Activated T-helper 2 cell treated with anti-CD3 and anti-CD28 coated beads, Interferon-gamma antibody, Interleukin-2, Interleukin-4, amounts not matched to agents 10 μg/mL and 5 μg/mL and 100 μg/mL, durations not matched to agents 14 hours and 24 hours and 36 hours (primary cell): ENCODE measurements at regions not wholly inside any gene's neighbourhood (a gene's known extent, or its start where the extent isn't known, plus 50 kb on each side); places are given as distances from the start of the nearest gene placed in this dataset.

ENCODE experiments used
- DNase-seq: peaks from one replicate; pipeline ENCODE4 v3.0.0; 2021; ENCODE audit warnings: low spot score
- H3K27ac Mint-ChIP-seq: one replicate; pipeline ENCODE4 v1.8.0; 2021; ENCODE audit warnings: mixed read lengths
- H3K27me3 Mint-ChIP-seq: one replicate; pipeline ENCODE4 v1.8.0; 2021; ENCODE audit warnings: low read depth, mixed read lengths
- H3K36me3 Mint-ChIP-seq: one replicate; pipeline ENCODE4 v1.8.0; 2021; ENCODE audit warnings: low read depth, mixed read lengths
- H3K4me1 Mint-ChIP-seq: one replicate; pipeline ENCODE4 v1.8.0; 2021; ENCODE audit warnings: low read depth, mixed read lengths
- H3K4me3 Mint-ChIP-seq: one replicate; pipeline ENCODE4 v1.8.0; 2021; ENCODE audit warnings: low read depth, mild to moderate bottlenecking, moderate library complexity, mixed read lengths
- H3K9me3 Mint-ChIP-seq: one replicate; pipeline ENCODE4 v1.8.0; 2021; ENCODE audit warnings: mixed read lengths
- intact Hi-C: fragments of 100-400 bp; cut with micrococcal nuclease; formaldehyde crosslinking; loops from one replicate; pipeline ENCODE4 v1.15.1; 2023

DNA sequence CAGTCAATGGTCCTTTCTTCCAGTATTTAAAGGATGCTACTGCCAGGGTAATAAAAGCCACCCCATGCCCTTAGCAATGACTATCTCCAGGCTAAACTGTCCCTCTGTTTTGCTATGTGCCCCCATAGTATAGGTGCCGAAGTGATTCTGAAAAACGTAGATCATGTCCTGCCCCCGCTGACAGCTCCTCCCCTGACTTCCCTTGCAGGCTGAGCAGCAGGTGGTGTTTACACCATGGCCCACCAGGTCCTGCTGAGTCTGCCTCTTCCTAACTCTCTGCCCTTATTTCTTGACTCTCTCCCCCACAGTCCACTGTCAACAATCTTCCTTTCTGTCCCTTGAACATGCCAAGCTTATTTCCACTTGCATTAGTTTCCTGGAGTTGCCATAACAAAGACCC lies 352.5 kb upstream of the TSHZ2 start:
- Mint-ChIP-seq H3K4me1 (no peaks in the 10 kb centered on the region), H3K27me3 (no peaks in the 10 kb centered on the region), H3K27ac (no peak overlapping the region), H3K9me3 (no peaks in the 10 kb centered on the region), H3K36me3 (no peaks in the 10 kb centered on the region), H3K4me3 (no peak overlapping the region)
- intact Hi-C loops = no loop called here
- no peak for DNase-seq

DNA sequence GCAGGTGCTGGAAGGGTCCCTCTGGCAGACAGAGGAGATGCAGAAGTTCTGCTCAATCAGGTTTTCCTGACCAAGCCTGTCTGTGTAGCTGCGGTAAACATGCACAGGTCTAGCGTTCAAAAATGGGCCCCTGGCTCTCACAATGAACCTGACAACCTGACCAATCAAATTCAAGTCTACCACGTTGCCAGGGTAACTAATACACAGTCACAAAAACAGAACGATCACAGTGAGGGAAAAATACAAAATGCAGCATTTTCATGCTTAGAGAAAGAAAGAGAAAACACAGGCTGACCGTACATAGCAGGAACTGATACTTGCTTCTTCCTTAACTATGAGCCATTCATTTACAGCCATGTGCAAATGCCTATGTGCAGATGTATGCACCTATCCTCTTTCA lies 353.1 kb upstream of the TSHZ2 start:
- intact Hi-C loops = no loop called here
- no peaks in the 10 kb centered on the region for H3K9me3 Mint-ChIP-seq
- no peak overlapping the region for H3K4me3 Mint-ChIP-seq
- H3K27ac Mint-ChIP-seq = no peak overlapping the region
- no peak for DNase-seq
- H3K27me3 Mint-ChIP-seq = no peaks in the 10 kb centered on the region
- H3K4me1 Mint-ChIP-seq = no peaks in the 10 kb centered on the region
- H3K36me3 Mint-ChIP-seq = no peaks in the 10 kb centered on the region

DNA sequence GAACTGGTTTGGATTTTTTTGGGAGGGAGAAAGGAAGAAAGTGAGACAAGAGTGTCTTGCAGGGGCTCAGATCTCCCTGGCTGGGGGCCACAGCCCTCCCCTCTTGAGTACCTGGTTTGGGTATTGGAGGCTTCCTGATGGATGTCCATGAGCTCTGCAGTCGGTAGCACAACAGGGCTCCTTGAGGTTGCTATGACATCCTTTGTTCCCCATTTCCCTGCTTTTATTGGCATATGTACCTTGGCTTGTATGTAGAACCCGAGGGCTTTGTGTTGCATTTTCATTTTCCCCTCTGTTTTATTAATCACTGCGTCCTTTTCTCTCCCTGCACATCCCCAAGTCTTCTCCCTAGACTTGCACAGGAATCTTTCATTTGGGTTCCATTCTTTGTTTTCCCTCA lies 355.5 kb upstream of the TSHZ2 start:
- Mint-ChIP-seq H3K9me3 (peaks cover 3% of the 10 kb centered on the region), H3K27me3 (peaks cover 2% of the 10 kb centered on the region), H3K36me3 (no peaks in the 10 kb centered on the region), H3K4me1 (no peaks in the 10 kb centered on the region), H3K4me3 (no peak overlapping the region), H3K27ac (no peak overlapping the region)
- DNase-seq = no peak
- intact Hi-C loops = no loop called here

DNA sequence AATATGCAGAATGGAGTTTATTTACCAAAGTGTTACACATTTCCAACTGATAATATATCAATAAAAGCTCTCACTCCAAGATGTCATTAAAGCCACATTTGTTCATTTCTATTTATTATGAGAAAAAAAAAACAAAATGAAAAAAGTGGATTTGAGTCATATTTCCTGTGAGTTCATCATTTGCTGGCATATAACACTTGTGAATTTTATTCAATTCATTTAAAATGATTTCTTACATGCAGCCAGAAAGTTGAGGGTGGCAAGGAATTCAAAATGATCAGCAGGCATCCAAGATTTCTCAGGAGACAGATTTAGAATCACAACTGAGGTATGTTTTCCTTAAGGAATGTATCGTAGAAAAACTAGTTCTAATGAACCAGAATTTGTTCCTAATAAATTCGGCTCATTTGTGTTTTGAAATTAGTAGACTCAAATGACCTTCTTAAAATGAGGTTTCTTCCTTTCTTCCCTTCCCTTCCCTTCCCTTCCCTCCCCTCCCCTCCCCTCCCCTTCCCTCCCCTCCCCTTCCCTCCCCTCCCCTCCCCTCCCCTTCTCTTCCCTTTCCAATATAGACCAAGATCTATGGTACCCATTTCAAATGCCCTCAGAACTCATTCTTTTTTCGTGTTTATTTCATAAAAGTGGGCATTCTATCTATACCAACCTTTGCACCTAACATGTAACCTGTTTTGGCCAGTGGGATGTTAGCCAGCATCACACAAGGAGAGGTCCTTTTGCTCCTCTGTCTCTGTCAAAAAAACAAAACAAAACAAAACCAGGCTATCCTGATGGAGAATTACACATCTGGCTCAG lies 357.9 kb upstream of the TSHZ2 start:
- intact Hi-C loops = no loop called here
- H3K4me1 Mint-ChIP-seq = no peaks in the 10 kb centered on the region
- DNase-seq = no peak
- peaks cover 2% of the 10 kb centered on the region for H3K27me3 Mint-ChIP-seq
- no peak overlapping the region for H3K27ac Mint-ChIP-seq
- peaks cover 4% of the 10 kb centered on the region for H3K9me3 Mint-ChIP-seq
- no peak overlapping the region for H3K4me3 Mint-ChIP-seq
- no peaks in the 10 kb centered on the region for H3K36me3 Mint-ChIP-seq

DNA sequence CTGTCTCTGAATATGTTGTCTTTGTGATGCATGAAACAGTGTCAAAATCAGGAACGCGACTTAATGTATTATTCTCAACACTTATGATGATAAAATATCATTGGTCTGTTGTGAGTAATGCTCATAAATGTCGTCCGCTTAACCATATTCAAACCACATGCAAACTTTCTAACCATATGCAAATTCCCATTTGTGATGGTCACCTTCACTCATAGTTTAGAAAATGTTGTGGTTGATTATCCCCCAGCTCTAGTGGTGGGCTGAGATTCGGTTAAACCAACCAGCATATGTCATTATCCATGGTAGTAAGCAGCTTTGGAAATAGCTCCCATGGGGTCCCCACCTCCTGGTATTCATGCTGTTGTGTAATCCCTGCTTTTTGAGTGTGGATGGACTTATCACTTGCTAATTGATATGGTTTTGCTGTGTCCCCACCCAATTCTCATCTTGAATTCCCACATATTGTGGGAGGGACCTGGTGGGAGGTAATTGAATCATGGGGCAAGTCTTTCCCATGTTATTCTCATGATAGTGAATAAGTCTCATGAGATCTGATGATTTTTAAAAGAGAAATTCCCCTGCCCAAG lies 360.0 kb upstream of the TSHZ2 start:
- H3K4me1 Mint-ChIP-seq = no peaks in the 10 kb centered on the region
- H3K4me3 Mint-ChIP-seq = no peak overlapping the region
- no peaks in the 10 kb centered on the region for H3K36me3 Mint-ChIP-seq
- intact Hi-C loops = no loop called here
- H3K27ac Mint-ChIP-seq = no peak overlapping the region
- no peak for DNase-seq
- peaks cover 4% of the 10 kb centered on the region for H3K9me3 Mint-ChIP-seq
- H3K27me3 Mint-ChIP-seq = peaks cover 2% of the 10 kb centered on the region

DNA sequence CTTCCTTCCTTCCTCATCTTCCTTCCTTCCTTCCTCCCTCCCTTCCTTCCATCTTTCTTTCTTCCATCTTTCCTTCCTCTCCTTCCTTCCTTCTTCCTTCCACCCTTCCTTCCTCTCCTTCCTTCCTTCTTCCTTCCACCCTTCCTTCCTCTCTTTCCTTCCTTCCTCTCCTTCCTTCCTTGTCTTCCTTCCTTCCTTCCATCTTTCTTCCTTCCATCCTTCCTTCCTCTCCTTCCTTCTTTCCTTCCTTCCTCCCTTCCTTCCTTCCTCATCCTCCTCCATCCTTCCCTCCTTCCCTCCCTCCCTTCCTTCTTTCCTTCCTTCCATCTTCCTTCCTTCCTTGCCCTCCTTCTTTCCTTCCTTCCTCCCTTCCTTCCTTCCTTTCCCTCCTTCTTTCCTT lies 361.4 kb upstream of the TSHZ2 start:
- no peaks in the 10 kb centered on the region for H3K4me1 Mint-ChIP-seq
- H3K4me3 Mint-ChIP-seq = no peak overlapping the region
- peaks cover 2% of the 10 kb centered on the region for H3K27me3 Mint-ChIP-seq
- no peak overlapping the region for H3K27ac Mint-ChIP-seq
- peaks cover 4% of the 10 kb centered on the region for H3K9me3 Mint-ChIP-seq
- no peak for DNase-seq
- intact Hi-C loops = no loop called here
- H3K36me3 Mint-ChIP-seq = no peaks in the 10 kb centered on the region

DNA sequence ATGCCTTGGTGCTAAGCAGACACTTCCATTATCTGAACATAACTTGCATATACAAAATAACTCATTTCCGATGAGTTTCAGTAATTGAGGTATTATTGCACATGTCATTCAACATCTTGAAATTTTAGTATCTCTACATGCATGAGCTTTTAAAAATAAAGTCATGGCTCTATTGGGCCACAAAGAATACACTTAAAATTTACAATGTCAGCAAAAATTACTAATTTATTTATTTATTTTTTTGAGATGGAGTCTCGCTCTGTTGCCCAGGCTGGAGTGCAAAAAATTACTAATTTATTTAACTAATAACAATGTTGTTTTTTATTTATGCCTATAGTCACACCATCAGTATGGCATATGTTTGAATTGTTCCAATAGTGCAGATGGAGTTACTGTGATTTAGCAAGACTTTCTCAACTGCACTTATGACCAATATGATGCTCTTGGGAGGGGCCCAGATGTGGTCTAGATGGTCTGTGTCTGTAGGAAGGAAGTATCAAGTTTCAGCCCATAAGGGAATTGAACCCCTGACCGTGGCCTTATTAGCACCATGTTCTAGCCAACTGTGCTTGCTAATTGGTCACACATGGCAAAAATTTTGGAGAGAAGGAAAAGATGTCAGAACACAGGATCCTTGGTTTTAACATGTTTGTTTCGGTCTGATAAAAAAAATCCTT lies 370.7 kb upstream of the TSHZ2 start:
- DNase-seq = no peak
- Mint-ChIP-seq H3K4me1 (no peaks in the 10 kb centered on the region), H3K27me3 (no peaks in the 10 kb centered on the region), H3K27ac (no peak overlapping the region), H3K9me3 (peaks cover 7% of the 10 kb centered on the region), H3K36me3 (no peaks in the 10 kb centered on the region), H3K4me3 (no peak overlapping the region)
- intact Hi-C loops = no loop called here

DNA sequence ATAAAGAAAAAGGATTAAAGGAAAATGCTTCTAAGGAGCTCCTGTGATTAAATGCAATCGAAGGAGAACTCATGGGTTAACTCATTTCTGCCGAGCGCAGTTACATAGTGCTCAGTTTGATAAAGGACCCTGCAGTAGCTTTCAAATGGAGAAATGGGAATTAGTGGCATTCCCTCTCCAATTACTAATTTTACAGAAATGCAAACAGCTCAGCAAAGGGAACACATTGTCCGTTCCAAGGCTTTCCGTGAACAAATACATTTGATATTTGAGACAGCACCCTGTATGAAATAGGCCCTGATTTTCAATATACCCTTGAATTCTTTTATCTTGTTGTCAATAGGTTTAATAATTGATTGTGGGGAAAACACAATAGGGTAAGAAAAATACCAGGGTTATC lies 375.9 kb upstream of the TSHZ2 start:
- Mint-ChIP-seq H3K4me3 (no peak overlapping the region), H3K9me3 (no peaks in the 10 kb centered on the region), H3K27ac (no peak overlapping the region), H3K36me3 (no peaks in the 10 kb centered on the region), H3K27me3 (no peaks in the 10 kb centered on the region), H3K4me1 (no peaks in the 10 kb centered on the region)
- intact Hi-C loops = no loop called here
- no peak for DNase-seq

DNA sequence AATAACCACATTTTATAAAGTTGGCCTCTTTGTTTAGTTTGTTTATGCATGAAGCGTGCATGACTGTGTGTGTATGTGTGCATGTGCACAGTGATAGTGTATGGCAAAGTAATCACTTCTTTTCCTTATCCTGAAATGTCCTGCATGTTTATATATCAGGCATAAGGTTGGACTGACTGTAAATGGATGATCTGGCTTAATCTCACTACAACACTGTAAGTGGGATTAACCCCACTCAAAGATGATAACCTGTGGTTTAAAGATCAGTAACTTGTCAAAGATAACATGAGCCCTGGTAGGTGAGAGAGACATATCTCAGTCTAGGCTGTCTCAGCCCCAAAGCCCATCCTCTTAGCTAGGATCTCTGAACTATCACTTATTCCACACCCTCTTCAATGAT lies 376.6 kb upstream of the TSHZ2 start:
- Mint-ChIP-seq H3K27me3 (no peaks in the 10 kb centered on the region), H3K4me1 (no peaks in the 10 kb centered on the region), H3K4me3 (no peak overlapping the region), H3K36me3 (no peaks in the 10 kb centered on the region), H3K27ac (no peak overlapping the region), H3K9me3 (no peaks in the 10 kb centered on the region)
- DNase-seq = no peak
- intact Hi-C loops = no loop called here

DNA sequence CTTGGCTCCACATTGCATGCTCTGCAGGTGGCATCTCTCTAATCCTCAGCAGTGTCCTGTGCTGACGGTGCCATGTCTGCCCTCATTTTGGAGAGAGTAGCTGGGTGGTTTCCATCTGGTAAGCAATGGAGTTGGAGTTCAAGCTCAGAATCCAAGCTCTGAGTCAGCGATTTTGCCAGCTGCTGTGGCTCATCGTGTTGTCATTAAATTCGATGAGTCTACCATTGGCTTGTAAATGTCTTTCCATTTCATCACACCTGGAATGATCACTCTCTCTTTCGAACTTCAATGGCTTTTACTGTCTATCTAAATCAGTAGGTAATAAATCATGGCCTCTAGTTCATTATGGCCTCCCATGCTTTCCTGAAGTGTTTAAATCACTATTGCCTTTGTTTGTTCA lies 378.5 kb upstream of the TSHZ2 start:
- Mint-ChIP-seq H3K27me3 (no peaks in the 10 kb centered on the region), H3K4me3 (no peak overlapping the region), H3K27ac (no peak overlapping the region), H3K36me3 (no peaks in the 10 kb centered on the region), H3K4me1 (no peaks in the 10 kb centered on the region), H3K9me3 (no peaks in the 10 kb centered on the region)
- intact Hi-C loops = no loop called here
- no peak for DNase-seq

DNA sequence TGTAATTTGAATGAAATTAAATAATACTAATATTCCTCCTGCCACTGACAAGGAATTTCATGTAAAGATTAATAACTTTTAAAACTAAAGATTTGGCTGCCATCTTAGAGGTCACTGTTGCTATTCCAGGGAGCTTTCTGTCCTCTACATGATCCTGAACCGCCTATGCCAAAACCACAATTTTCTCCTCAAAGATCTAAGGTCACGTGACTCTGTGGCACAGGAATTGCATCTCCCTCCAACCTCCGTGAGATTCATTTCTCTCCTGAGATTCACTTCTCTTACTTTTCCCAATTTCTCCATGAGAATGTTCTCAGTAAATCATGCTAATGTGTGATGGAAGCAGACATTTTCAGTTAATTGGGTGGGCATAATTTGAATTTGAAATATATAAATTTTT lies 379.6 kb upstream of the TSHZ2 start:
- no peak for DNase-seq
- no peak overlapping the region for H3K27ac Mint-ChIP-seq
- no peaks in the 10 kb centered on the region for H3K27me3 Mint-ChIP-seq
- H3K36me3 Mint-ChIP-seq = no peaks in the 10 kb centered on the region
- H3K4me3 Mint-ChIP-seq = no peak overlapping the region
- no peaks in the 10 kb centered on the region for H3K9me3 Mint-ChIP-seq
- intact Hi-C loops = no loop called here
- H3K4me1 Mint-ChIP-seq = no peaks in the 10 kb centered on the region

DNA sequence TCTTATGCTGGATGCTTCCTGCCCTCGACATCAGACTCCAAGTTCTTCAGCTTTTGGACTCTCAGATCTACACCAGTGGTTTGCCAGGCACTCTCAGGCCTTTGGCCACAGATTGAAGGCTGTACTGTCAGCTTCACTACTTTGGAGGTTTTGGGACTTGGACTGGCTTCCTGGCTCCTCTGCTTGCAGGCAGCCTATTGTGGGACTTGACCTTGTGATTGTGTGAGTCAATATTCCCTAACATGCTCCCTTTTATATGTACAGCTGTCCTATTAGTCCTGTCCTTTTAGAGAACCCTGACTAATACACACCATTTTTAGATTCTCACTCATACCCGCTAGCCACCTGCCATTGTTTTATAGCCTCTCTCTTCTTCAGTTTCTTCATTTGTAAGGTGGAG lies 382.1 kb upstream of the TSHZ2 start:
- Mint-ChIP-seq H3K4me3 (no peak overlapping the region), H3K36me3 (no peaks in the 10 kb centered on the region), H3K27ac (no peak overlapping the region), H3K9me3 (no peaks in the 10 kb centered on the region), H3K4me1 (no peaks in the 10 kb centered on the region), H3K27me3 (no peaks in the 10 kb centered on the region)
- intact Hi-C loops = no loop called here
- no peak for DNase-seq

DNA sequence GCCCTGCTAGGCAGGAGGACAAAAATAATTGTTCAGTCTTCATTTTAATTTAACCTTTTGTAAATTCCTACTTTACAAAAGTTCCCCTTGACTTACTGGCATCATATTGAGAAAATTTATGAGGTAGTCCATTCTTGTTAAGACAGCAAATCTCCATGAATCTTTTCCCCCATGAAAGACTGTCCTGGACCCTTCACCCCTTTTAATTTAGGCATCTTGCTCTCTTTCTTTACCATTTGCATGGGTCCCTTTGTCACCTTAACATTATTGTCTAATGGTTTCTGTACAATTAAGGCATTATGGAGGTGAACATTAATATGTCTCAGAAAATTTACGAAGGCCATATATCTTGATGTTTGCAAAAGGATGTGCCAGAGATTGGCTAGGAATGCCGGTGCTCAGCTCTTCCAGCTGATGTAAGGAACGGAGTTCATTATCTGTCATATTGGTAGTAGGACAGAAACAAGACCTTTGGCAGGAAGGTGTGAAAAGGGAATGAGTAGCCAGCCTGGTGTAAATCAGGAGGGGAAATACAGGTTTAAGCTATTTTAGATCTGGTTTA lies 382.8 kb upstream of the TSHZ2 start:
- no peaks in the 10 kb centered on the region for H3K36me3 Mint-ChIP-seq
- H3K27me3 Mint-ChIP-seq = no peaks in the 10 kb centered on the region
- intact Hi-C loops = no loop called here
- H3K4me3 Mint-ChIP-seq = no peak overlapping the region
- H3K4me1 Mint-ChIP-seq = no peaks in the 10 kb centered on the region
- no peak overlapping the region for H3K27ac Mint-ChIP-seq
- no peak for DNase-seq
- no peaks in the 10 kb centered on the region for H3K9me3 Mint-ChIP-seq
